Endothelial cell of hepatic sinusoid (primary cell): ENCODE measurements at regions not wholly inside any gene's neighbourhood (a gene's known extent, or its start where the extent isn't known, plus 50 kb on each side); places are given as distances from the start of the nearest gene placed in this dataset.

Experiments
- in situ Hi-C: cut with HindIII; loops from 2 replicates; pipeline ENCODE4 v1.10.0; 2017; ENCODE audit warnings: low sequenced_read_pairs

DNA sequence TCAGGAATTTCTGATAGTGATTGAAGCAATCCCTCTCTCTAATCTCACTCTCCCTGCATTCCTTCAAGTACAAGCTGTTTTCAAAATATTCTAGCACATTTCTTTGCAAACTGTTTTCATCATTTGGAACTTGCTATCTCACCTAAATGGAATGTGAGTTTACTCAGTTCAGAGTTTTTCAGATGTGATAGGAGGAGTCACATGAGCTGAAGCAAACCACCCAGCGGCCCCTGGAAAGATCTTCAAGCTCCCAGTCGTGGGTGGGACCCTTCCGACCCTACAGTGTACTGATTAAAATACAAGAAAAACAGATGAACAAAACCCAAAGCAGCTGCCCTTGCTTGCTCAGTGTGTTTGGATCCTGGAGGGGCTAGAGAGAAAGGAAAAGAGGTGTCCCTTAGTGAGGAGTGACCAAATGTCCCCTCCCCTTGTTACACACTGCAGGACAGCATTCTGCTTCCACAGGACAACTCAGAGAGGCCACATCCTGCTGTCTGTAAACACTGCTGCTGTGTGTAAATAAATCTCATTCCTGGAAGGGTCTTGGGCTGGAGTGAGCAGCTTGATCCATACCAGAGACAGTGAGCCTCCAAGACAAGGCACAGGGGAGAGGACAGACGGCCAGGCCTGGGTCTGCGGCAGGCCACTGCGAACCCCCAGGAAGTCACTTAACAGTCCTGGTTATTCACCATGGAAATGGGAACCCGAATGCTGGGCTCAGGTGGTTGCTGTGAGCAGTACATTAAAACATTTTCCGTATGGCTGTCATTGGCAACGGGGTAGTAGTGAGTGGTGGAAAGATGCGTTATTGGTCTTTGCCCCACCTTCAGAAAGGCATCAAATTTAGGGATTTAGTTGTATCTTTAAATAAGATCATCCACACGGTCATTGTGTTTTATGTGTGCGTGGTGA lies 229.2 kb downstream of the RHOU start:
- in situ Hi-C loops = no loop called here

GRCh38 chr1:228968891-228969606 lies 233.8 kb downstream of the RHOU start:
- in situ Hi-C loops = no loop called here

GRCh38 chr1:228969953-228970800 lies 234.9 kb downstream of the RHOU start:
- in situ Hi-C loops = no loop called here

DNA sequence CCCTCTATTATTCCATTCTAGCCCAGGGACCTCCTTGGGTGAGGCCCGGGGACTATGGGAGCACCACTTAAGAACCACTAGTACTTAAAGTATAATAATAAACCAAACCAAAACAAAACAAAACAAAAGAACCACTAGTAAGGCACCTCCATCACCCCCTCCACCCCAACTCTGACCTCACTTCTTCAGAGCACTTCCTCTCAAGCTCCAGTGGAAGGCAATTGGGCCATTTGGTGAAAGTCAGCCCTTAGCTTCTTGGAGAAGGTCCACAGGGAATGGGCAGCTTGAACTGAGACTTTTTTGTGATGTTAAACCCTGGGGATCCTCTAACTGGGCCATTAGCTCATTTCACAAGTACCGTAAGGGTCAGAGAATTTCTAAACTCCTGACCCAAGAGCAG lies 237.3 kb downstream of the RHOU start:
- in situ Hi-C loops = no loop called here

DNA sequence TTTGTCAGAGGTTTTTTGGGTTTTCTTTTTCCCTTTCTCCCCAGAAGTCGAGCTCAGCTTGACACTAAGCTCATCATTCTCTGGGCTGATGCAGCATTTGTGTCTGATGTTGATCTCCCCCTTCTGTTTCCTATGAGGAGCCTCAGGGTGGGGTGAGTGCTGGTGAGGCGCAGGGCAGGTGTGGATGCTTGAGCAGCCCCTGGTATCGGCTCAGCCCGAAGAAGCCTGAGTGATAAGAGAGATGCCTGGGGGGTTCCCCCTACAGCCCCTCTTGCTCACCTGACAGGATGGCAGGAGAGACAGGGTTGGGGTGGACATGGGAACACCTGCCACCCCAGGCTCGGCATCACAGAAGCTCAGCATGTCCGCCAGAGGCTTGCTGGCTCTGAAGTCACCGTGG lies 239.0 kb downstream of the RHOU start:
- in situ Hi-C loops = no loop called here

DNA sequence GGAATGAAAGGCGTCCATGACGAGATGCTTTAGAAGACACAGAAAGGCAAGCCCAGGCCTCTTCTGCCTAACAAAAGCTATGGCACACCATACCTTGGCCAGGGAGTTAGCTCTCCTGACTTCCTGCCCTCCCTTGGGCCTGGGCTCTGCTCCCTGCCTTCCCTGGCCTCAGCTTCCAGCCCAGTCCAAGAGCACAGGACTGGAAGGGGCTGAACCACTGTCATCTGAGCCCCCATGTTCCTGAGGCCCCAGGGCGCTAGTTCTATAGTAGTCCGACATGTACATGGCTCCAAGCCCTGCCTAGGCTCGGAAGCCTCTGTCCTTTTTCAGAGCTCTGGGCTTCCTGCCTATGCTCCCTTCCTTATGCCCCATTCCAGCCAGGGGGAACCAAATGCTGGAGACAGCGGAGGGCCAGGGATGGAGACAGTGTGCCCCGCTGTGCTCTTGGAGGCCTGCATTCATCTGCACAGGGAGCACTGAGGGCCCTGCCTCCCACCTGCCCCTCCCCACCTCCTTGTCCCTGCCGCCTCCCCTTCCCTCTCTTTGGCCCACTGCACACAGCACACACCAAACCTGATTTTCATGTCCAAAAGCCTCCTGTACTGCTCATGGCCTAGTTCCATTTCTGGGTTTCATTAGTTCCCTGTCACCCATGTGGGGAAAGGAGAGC lies 240.1 kb downstream of the RHOU start:
- in situ Hi-C loops = loop anchor here (5.0 kb wide), 1 partner anchor 98 kb away; no protein-coding TSS in a partner anchor

DNA sequence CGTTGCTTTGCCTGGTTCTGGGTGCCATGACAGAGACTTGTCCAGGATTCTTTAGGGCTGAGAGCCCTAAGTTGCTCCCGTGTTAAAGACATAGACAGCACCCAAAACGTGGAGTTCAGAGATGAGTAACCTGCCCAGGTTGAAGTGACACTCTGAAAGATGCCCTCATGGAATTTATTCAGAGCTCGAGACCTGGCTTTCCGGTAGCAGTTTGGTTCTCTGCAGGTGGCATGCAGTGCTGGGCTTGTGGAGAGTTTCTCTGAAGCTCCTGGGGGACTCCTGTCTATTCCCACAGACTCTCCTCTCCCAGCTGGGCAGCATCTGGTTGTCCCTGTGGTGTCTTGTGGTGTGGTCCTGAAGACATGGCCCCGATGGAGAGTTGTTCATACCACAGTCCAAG lies 241.0 kb downstream of the RHOU start:
- in situ Hi-C loops = loop anchor here (5.0 kb wide), 1 partner anchor 99 kb away; no protein-coding TSS in a partner anchor

DNA sequence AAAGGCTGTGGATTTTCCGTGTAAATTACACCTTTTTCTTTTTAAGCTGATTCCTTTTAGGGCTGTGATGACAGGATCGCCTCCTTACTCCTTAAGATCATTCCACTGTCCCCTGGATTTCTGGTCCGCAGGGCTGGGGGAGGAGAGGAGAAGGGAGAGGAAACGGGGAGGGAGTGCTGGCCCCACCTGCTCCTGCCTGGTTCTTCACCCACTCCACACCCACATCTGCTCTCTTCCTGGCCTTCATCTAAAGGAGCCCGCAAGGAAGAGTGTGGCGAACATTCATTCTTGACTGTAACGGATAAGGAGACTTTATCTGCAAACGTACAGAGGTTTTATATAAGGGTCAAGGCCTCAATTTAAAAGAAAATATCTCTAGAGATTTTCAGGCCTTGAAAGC lies 242.0 kb downstream of the RHOU start:
- in situ Hi-C loops = loop anchor here (5.0 kb wide), 1 partner anchor 100 kb away; no protein-coding TSS in a partner anchor

DNA sequence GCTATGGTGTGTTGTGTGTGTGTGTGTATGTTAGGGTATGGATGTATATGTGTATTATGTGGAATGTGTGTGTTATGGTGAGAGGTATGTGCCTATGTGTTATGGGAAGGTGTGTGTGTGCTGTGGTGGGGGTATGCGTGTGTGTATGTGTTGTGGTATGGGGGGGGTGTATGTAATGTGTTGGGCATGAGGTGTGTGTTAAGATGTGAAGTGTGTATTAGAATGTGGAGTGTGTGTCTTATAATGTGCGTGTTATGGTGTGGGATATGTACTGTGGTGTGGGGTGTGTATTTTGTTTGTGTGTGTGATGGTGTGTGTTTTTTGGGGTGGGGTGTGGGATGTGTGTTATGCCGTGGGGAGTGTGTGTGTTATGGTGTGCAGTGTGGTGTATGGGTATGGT lies 242.5 kb downstream of the RHOU start:
- in situ Hi-C loops = loop anchor here (5.0 kb wide), 1 partner anchor 100 kb away; no protein-coding TSS in a partner anchor

DNA sequence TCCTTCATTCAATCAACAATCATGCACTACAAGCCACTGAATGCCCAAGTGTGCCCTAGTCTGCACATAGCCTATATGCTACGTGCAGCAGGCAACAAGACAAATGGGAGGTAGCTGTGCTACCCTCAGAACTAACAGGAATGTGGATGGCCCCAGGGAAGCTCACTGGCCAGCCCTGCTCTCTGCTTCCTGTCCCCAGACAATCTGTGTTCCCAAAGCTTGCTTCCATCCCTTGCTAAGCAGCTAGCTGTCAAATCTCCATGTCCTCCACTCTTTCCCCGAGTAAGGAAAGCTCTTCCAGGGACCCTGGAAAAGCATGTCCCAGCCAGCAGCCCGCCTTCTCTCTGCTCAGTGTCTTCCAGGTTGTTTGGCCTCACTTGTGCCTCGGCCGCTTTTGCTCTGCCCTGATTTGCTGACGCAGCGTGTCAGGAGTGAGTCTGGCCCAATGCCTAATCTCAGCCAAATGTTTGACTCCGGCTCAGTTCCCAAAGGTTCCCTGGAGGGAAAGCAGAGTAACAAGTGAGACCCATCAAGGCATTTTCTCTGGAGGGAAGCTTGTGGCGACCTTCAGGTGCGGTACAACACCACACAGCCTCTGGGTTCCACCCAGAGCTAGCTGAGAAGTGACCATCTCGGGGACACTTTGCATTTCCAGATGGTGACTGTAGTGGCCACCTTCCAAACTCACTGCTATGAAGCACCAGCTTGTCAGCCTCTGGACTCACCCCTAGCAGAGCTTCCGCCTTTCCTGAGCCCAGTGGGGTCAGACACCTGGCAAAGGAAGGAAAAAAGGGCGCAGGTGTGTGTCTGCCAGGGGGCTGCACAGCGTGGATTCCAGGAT lies 243.4 kb downstream of the RHOU start:
- in situ Hi-C loops = loop anchor here (5.0 kb wide), 1 partner anchor 101 kb away; no protein-coding TSS in a partner anchor

GRCh38 chr1:228979325-228979699 lies 244.0 kb downstream of the RHOU start:
- in situ Hi-C loops = loop anchor here (5.0 kb wide), 1 partner anchor 102 kb away; no protein-coding TSS in a partner anchor

GRCh38 chr1:228979774-228980173 lies 244.5 kb downstream of the RHOU start:
- in situ Hi-C loops = loop anchor here (5.0 kb wide), 1 partner anchor 102 kb away; no protein-coding TSS in a partner anchor

- in situ Hi-C loops = no loop called here
These were observed 245.1 kb downstream of the RHOU start for GRCh38 chr1:228980232-228980937.

- in situ Hi-C loops = no loop called here
These were observed 247.4 kb downstream of the RHOU start for GRCh38 chr1:228982637-228983036.

- in situ Hi-C loops = no loop called here
These were observed 248.0 kb downstream of the RHOU start for GRCh38 chr1:228983231-228983660.

- in situ Hi-C loops = no loop called here
These were observed 248.4 kb downstream of the RHOU start for GRCh38 chr1:228983661-228984060.

- in situ Hi-C loops = no loop called here
These were observed 248.8 kb downstream of the RHOU start for GRCh38 chr1:228984107-228984506.
